NCI-H524 (cell line): ENCODE measurements at regions not wholly inside any gene's neighbourhood (a gene's known extent, or its start where the extent isn't known, plus 50 kb on each side); places are given as distances from the start of the nearest gene placed in this dataset.
A peak's percentile ranks its signal among the peaks of the same experiment; 100 is the strongest.

ENCODE experiments used
- DNase-seq, 2 experiments: peaks; one replicate each; lab custom pipeline; 2025; lab: John Stamatoyannopoulos, UW

DNA sequence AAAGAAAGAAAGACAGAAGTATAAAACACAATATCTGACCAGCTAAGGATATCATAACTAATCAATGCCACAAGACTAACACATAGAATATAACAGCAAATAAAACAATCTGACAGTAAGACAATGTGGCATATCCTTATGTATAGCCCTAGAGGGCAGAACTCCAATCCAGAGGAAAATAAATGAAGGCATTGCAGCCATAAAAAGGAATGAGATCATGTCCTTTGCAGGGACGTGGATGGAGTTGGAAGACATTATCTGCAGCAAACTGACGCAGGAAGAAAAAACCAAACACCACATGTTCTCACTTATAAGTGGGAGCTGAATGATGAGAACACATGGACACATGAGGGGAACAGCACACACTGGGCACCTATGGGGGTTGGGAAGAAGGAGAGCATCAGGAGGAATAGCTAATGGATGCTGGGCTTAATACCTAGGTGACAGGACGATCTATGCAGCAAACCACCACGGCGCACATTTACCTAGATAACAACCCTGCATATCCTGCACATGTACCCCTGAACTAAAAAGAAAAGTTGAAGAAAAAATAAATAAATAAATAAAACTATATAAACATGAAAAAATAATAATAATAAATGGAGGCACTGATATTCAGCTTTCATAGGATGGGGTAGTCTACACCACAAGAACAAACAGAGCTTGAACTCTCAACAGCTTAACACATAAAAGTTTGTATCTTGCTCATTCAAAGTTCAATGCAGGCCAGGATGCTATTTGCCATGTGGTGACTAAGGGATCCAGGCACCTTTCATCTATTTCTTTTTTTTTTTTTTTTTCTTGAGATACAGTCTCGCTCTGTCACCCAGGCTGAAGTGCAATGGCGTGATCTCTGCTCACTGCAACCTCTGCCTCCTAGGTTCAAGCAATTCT, 66.1 kb upstream of the KAT6B start:
- no peak for DNase-seq

DNA sequence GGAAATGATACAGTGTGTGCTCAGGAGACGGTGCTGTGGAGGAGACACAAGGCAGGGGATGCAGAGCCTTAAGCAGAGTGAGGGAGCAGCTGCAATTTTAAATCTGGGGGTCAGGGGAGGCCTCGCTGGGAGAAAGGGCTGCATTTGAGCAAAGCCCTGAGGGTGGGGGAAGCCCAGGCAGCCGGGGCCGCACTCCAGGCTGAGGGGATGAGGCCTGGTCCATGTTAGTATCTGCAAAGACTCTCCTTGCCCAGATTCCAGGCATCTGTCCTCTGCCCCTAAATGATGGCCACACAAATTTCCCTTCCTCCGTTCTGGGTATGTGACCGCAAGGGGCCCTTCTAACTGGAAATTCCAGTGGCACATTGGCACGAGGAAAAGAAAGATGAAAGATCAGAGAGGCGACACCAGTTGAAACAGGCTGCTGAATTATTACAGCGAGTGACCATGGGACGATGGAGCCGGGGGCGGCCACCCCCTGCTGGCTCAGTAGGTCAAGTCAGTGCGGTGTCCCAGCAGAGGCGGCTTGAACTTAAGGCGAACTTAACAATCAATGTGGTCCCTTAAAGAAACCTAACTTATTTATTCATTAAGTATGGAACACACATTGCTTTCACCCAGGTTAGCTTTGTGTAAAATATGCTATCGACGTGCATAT, 62.3 kb upstream of the KAT6B start:
- DNase-seq, result no peak

DNA sequence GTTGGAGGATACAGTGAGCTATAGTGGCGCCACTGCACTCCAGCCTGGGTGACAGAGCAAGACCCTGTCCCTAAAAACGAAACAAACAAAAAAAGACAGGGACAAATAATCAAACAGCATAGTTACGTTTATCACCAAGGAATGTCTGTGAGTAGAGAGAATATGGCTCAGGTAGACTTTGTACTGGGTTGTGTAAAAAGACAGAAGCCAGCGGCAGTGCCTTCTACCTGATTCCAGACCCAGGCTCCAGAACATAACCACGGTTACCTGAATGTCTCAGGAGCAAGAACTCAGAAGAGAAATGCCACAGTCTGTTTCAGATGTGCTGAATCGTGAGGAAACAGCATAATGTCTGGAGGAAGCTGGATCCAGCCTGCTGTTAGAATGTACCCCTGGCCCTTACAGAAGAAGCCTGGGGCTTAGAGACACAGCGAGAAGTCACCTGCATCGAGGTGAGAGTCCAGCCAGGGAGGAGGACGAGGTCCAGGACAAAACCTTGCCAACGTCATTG, 60.9 kb upstream of the KAT6B start:
- DNase-seq, result no peak

DNA sequence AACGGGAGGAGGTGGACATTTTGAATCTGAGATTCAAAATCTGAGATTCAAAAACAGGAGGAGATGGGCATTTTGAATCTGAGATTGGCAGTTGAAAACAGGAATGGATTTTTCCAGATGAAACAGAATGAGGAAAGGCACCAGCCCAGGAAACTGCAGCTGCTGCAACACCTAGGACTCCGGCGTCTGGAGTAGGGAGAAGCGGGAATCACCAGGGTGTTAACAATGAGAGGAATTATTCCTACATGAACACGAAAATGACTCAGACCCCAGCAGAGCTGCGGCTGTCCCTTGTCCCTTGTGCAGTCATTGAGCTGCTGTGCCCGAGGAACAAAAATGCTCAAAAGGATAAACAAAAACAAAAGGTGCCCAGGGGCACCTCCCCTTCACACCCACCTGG, 59.9 kb upstream of the KAT6B start:
- no peak for DNase-seq

DNA sequence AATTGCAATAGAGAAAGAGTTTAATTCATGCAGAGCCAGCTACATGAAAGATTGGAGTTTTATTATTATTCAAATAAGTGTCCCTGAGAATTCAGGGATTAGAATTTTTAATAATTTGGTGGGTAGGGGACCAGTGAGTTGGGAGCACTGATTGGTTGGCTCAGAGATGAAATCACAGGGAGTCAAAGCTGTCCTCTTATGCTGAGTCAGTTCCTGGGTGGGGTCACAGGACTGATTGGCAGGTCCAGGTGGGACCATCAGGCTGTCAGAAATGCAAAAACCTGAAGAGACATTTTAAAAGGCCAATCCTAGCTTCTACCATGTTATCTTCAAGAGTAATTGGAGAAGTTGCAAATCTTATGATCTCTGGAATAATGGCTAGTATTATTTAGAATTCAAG, 56.0 kb upstream of the KAT6B start:
- DNase-seq, result no peak

DNA sequence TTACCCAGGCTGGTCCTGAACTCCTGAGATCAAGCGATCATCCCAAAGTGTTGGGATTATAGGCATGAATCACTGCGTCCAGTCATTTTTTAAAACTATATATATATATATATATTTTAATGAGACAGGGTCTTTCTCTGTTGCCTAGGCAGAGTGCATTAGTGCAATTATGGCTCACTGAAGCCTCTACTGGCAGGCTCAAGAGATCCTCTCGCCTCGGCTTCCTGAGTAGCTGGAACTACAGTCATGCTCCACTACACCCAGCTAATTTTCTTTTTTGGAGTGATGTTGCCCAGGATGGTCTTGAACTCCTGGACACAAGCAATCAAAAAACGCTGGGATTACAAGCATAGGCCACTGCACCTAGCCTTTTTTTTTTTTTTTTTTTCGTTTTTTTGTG, 55.3 kb upstream of the KAT6B start:
- DNase-seq, result peak in 1 of 2 experiments; percentile 1

DNA sequence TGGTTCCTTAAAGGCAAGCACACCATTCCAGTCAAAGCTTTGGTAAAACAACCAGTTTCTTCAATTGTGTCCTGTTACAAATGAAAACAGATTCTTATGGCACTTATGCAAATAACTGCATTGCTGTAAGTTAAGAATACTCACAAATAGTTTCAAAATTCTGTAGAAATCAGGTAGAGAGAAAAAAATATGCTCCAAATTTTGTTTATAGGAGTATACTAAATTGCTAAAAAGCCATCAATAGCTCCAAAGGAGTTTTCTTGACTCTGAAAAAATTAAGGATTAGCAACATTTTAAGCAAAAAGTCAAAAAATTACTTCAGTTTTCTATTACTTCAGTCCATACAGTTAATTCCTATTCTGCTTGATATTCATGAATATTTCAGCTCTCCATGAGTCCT, 51.3 kb upstream of the KAT6B start:
- no peak for DNase-seq
